IMR-90 (cell line): ENCODE measurements at regions not wholly inside any gene's neighbourhood (a gene's known extent, or its start where the extent isn't known, plus 50 kb on each side); places are given as distances from the start of the nearest gene placed in this dataset.

ENCODE experiments used
- ATAC-seq: fragments of 200-7000 bp; cut with Tn5 transposase; 2 replicates; pipeline ENCODE4 v1.9.1; 2020; ENCODE audit warnings: low read depth, mild to moderate bottlenecking, moderate library complexity
- BruUV-seq: library from RNA; stranded (reverse); fragments of 400-500 nt; replicated peaks from 2 replicates; lab custom pipeline; 2021; lab: Mats Ljungman, UMichigan
- CTCF ChIA-PET: fragments of 300-600 bp; formaldehyde crosslinking; extraction: SDS; loops from one replicate; lab custom pipeline; 2021; ENCODE audit warnings: antibody characterized with exemption; lab: Yijun Ruan, JAX
- POLR2A ChIA-PET: fragments of 300-600 bp; sonication (Branson Sonifier 250); formaldehyde crosslinking; loops from one replicate; lab custom pipeline; 2022; ENCODE audit warnings: antibody characterized with exemption; ENCODE audit not compliant: unreplicated experiment; lab: Charles Lee
- DNase-seq: peaks from one replicate; pipeline ENCODE4 v3.0.0; 2013
- H2AFZ ChIP-seq: replicated peaks from 2 replicates; pipeline ENCODE3; 2013; ENCODE audit warnings: low read length, mild to moderate bottlenecking; ENCODE audit not compliant: poor library complexity
- H2AK5ac ChIP-seq: 2 replicates; pipeline ENCODE4 v1.6.1; 2013; ENCODE audit warnings: low read depth, low read length, inconsistent platforms
- H2AK9ac ChIP-seq: replicated peaks from 2 replicates; pipeline ENCODE3; 2013; ENCODE audit warnings: mild to moderate bottlenecking, low read depth, low read length, moderate library complexity; ENCODE audit not compliant: poor library complexity
- H2BK120ac ChIP-seq: 2 replicates; pipeline ENCODE4 v1.6.1; 2013; ENCODE audit warnings: low read depth, low read length, inconsistent platforms
- H2BK15ac ChIP-seq: 3 replicates; pipeline ENCODE4 v1.6.1; 2013; ENCODE audit warnings: low read depth, low read length, inconsistent platforms
- H2BK20ac ChIP-seq: 2 replicates; pipeline ENCODE4 v1.6.1; 2013; ENCODE audit warnings: low read depth, mild to moderate bottlenecking, inconsistent platforms, low read length, moderate library complexity
- H2BK5ac ChIP-seq: 2 replicates; pipeline ENCODE4 v1.6.1; 2013; ENCODE audit warnings: mild to moderate bottlenecking, low read depth, low read length, inconsistent platforms; ENCODE audit not compliant: poor library complexity, severe bottlenecking
- H3K14ac ChIP-seq: replicated peaks from 2 replicates; pipeline ENCODE4 v1.6.1; 2013; ENCODE audit warnings: low read depth, low read length, inconsistent platforms
- H3K18ac ChIP-seq: 2 replicates; pipeline ENCODE4 v1.6.1; 2013; ENCODE audit warnings: low read depth, low read length, control low read depth
- H3K23ac ChIP-seq: 2 replicates; pipeline ENCODE4 v1.6.1; 2013; ENCODE audit warnings: low read depth, low read length, inconsistent platforms
- H3K27ac ChIP-seq: 2 replicates; pipeline ENCODE4 v1.5.1; 2013; ENCODE audit warnings: mild to moderate bottlenecking, control low read depth, low read length; ENCODE audit not compliant: insufficient read depth
- H3K27me3 ChIP-seq: 2 replicates; pipeline ENCODE4 v1.6.1; 2013; ENCODE audit warnings: low read length; ENCODE audit not compliant: control insufficient read depth, insufficient read depth
- H3K36me3 ChIP-seq: 2 replicates; pipeline ENCODE4 v1.6.1; 2013; ENCODE audit warnings: low read length, mixed read lengths; ENCODE audit not compliant: control insufficient read depth, insufficient read depth
- H3K4ac ChIP-seq: 2 replicates; pipeline ENCODE4 v1.6.1; 2013; ENCODE audit warnings: low read depth, low read length, inconsistent platforms
- H3K4me1 ChIP-seq: 2 replicates; pipeline ENCODE4 v1.6.1; 2013; ENCODE audit warnings: low read length, mixed read lengths; ENCODE audit not compliant: control insufficient read depth, insufficient read depth
- H3K4me2 ChIP-seq: 2 replicates; pipeline ENCODE4 v1.6.1; 2013; ENCODE audit warnings: low read depth, mild to moderate bottlenecking, control low read depth, low read length, moderate library complexity
- H3K4me3 ChIP-seq: 2 replicates; pipeline ENCODE4 v1.5.1; 2013; ENCODE audit warnings: low read depth, mild to moderate bottlenecking, control low read depth, low read length, moderate library complexity; ENCODE audit not compliant: insufficient read depth
- H3K56ac ChIP-seq: 2 replicates; pipeline ENCODE4 v1.6.1; 2013; ENCODE audit warnings: low read length, inconsistent platforms; ENCODE audit not compliant: insufficient read depth; ENCODE audit errors: extremely low read depth
- H3K79me1 ChIP-seq, 2 experiments: 2 replicates each; pipeline ENCODE4 v1.6.1; 2013; ENCODE audit warnings: low read length in 2 of 2, inconsistent platforms in 1 of 2, low read depth in 1 of 2
- H3K9ac ChIP-seq: 2 replicates; pipeline ENCODE4 v1.6.1; 2013; ENCODE audit warnings: low read depth, low read length, control low read depth
- H3K9me1 ChIP-seq: 2 replicates; pipeline ENCODE4 v1.6.1; 2013; ENCODE audit warnings: low read length, inconsistent platforms; ENCODE audit not compliant: insufficient read depth
- H3K9me3 ChIP-seq: 2 replicates; pipeline ENCODE4 v1.6.1; 2013; ENCODE audit warnings: low read length; ENCODE audit not compliant: control insufficient read depth, insufficient read depth
- H4K20me1 ChIP-seq: 2 replicates; pipeline ENCODE4 v1.6.1; 2013; ENCODE audit warnings: low read length, inconsistent platforms; ENCODE audit not compliant: insufficient read depth
- H4K5ac ChIP-seq: 2 replicates; pipeline ENCODE4 v1.6.1; 2013; ENCODE audit warnings: mild to moderate bottlenecking, low read depth, low read length, control low read depth
- H4K8ac ChIP-seq, 2 experiments: 2 replicates each; pipeline ENCODE4 v1.6.1; 2013; ENCODE audit warnings: low read depth in 2 of 2, low read length in 2 of 2, control low read depth in 1 of 2, inconsistent platforms in 1 of 2
- H4K91ac ChIP-seq: 2 replicates; pipeline ENCODE4 v1.6.1; 2013; ENCODE audit warnings: low read depth, low read length, inconsistent platforms; ENCODE audit not compliant: insufficient read depth
- BHLHE40 ChIP-seq: fragments of 150-350 bp; IDR thresholded peaks from 2 replicates; pipeline ENCODE4 v1.6.1; 2016; ENCODE audit warnings: mild to moderate bottlenecking, low read depth, low read length
- CHD1 ChIP-seq: IDR thresholded peaks from 2 replicates; pipeline ENCODE4 v1.6.1; 2012; ENCODE audit warnings: low read depth, low read length, improper control_type of control experiment
- FOS ChIP-seq: fragments of 150-350 bp; IDR thresholded peaks from 2 replicates; pipeline ENCODE4 v1.6.1; 2016; ENCODE audit warnings: low read depth, low read length
- MAFK ChIP-seq: IDR thresholded peaks from 2 replicates; pipeline ENCODE4 v1.6.1; 2012; ENCODE audit warnings: low read depth, low read length, improper control_type of control experiment
- POLR2A ChIP-seq: IDR thresholded peaks from 2 replicates; pipeline ENCODE4 v1.6.1; 2012; ENCODE audit warnings: mild to moderate bottlenecking, low read depth, low read length
- RAD21 ChIP-seq: IDR thresholded peaks from 2 replicates; pipeline ENCODE4 v1.6.1; 2012; ENCODE audit warnings: low read length, improper control_type of control experiment
- RFX5 ChIP-seq: IDR thresholded peaks from 2 replicates; pipeline ENCODE4 v1.8.0; 2012; ENCODE audit warnings: low read depth, mild to moderate bottlenecking, low read length, moderate library complexity
- SMC3 ChIP-seq: fragments of 150-350 bp; IDR thresholded peaks from 2 replicates; pipeline ENCODE4 v1.6.1; 2016; ENCODE audit warnings: low read depth, mild to moderate bottlenecking, antibody characterized with exemption, low read length, moderate library complexity
- WGBS, 2 experiments: methylation state at CpG; one replicate each; pipeline versions ENCODE4 v1.1.5 to v1.1.7; 2013; ENCODE audit warnings: missing lambda C conversion rate in 2 of 2; ENCODE audit not compliant: insufficient read length in 1 of 2; ENCODE audit errors: extremely low coverage in 2 of 2; 5-methylcytosine and 5-hydroxymethylcytosine counted together
- dilution Hi-C: fragments of 300-500 bp; cut with HindIII; formaldehyde crosslinking; loops from one replicate; pipeline ENCODE4 v1.14.3; 2018; ENCODE audit warnings: low sequenced_read_pairs; ENCODE audit not compliant: unreplicated experiment
- in situ Hi-C: fragments of 300-500 bp; cut with MboI; formaldehyde crosslinking; loops from 3 replicates; pipeline ENCODE4 v1.14.3; 2019; ENCODE audit warnings: low sequenced_read_pairs, inconsistent platforms, mixed read lengths
- intact Hi-C: fragments of 100-400 bp; cut with micrococcal nuclease; formaldehyde crosslinking; loops from 2 replicates; pipeline ENCODE4 v1.10.0; 2022
- TF ChIP-seq, protein P1 (sequence below): conservative IDR thresholded peaks from 2 replicates; pipeline ENCODE4 v1.5.1; 2012; ENCODE audit warnings: mild to moderate bottlenecking, low read depth, low read length, improper control_type of control experiment
- TF ChIP-seq, protein P2 (sequence below): fragments of 150-350 bp; IDR thresholded peaks from 2 replicates; pipeline ENCODE4 v1.6.1; 2016; ENCODE audit warnings: low read depth, mild to moderate bottlenecking, low read length, moderate library complexity, borderline replicate concordance

DNA sequence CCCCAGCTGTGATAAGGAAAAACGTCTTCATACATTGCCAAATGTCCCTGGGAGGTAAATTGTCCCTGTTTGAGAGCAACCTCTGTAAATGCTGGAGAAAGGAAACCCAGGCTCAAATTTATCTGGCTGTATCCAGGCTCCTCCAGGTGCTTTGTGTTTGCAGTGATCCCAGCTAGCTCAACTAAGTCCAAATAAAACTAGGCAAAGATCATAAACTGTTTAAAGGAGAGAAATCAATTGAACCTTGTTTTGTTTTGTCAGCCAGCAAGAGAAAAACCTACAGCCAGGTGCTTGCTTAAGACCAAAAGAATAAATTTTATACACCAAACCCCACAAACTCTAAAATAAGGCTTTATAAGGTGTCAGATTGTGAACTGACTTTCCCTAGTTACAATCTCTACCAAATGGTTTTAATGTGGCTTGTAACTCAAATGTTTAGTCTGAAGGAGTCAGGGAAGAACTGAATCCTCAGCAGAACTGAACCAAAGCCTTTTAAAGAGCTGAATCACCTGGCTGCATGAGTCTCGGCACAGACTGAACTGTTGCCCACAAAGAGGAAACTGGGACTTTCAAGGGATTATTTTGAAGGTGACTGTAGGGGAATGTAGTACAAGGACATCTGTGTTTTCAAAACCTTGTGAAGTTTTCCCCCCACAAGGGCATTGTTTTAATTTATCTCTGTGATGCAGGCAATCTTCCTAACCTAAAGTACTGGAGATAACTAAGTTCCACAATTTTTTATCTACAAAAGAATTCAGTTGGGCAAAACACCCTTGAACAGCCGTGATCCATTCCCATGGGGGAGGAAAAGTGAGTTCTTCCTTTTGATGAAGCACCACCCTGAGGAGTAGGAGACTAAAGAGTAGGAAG is 201.7 kb upstream of the TARS1 start:
- no peaks in the 10 kb centered on the region for H3K9me3 ChIP-seq
- no peak overlapping the region for H2AFZ ChIP-seq
- no peak overlapping the region for H2BK20ac ChIP-seq
- H4K8ac ChIP-seq = no peak overlapping the region
- H3K18ac ChIP-seq = no peak overlapping the region
- H2BK120ac ChIP-seq = no peak overlapping the region
- H3K56ac ChIP-seq = no peak overlapping the region
- 80% methylated on average over 1 of the region's 3 CpGs; no CpG with 5 or more reads in 1 of the 2 experiments for WGBS, 2 experiments
- ChIA-PET CTCF (no interaction called here), POLR2A (no interaction called here)
- H3K14ac ChIP-seq = no peak overlapping the region
- no peaks in the 10 kb centered on the region for H4K20me1 ChIP-seq
- no peak overlapping the region for H4K5ac ChIP-seq
- dilution Hi-C loops = no loop called here
- no peak overlapping the region for H3K27ac ChIP-seq
- no peaks in the 10 kb centered on the region for H3K36me3 ChIP-seq
- intact Hi-C loops = no loop called here
- H3K9ac ChIP-seq = no peak overlapping the region
- BruUV-seq = no TSS peak
- no peak overlapping the region for H4K91ac ChIP-seq
- no peak overlapping the region for H3K4me2 ChIP-seq
- no peak overlapping the region for H3K23ac ChIP-seq
- no peaks in the 10 kb centered on the region for H3K9me1 ChIP-seq
- H2AK5ac ChIP-seq = no peak overlapping the region
- no peak overlapping the region for H3K4me3 ChIP-seq
- no peak overlapping the region for H3K4ac ChIP-seq
- TF ChIP-seq BHLHE40 = no peak
- TF ChIP-seq, protein P1, sequence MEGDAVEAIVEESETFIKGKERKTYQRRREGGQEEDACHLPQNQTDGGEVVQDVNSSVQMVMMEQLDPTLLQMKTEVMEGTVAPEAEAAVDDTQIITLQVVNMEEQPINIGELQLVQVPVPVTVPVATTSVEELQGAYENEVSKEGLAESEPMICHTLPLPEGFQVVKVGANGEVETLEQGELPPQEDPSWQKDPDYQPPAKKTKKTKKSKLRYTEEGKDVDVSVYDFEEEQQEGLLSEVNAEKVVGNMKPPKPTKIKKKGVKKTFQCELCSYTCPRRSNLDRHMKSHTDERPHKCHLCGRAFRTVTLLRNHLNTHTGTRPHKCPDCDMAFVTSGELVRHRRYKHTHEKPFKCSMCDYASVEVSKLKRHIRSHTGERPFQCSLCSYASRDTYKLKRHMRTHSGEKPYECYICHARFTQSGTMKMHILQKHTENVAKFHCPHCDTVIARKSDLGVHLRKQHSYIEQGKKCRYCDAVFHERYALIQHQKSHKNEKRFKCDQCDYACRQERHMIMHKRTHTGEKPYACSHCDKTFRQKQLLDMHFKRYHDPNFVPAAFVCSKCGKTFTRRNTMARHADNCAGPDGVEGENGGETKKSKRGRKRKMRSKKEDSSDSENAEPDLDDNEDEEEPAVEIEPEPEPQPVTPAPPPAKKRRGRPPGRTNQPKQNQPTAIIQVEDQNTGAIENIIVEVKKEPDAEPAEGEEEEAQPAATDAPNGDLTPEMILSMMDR = no peak
- TF ChIP-seq FOS = no peak
- TF ChIP-seq, protein P2, sequence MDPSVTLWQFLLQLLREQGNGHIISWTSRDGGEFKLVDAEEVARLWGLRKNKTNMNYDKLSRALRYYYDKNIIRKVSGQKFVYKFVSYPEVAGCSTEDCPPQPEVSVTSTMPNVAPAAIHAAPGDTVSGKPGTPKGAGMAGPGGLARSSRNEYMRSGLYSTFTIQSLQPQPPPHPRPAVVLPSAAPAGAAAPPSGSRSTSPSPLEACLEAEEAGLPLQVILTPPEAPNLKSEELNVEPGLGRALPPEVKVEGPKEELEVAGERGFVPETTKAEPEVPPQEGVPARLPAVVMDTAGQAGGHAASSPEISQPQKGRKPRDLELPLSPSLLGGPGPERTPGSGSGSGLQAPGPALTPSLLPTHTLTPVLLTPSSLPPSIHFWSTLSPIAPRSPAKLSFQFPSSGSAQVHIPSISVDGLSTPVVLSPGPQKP = no peak
- TF ChIP-seq MAFK = no peak
- TF ChIP-seq RAD21 = no peak
- no peak for TF ChIP-seq SMC3
- no peak for TF ChIP-seq CHD1
- TF ChIP-seq POLR2A = no peak
- TF ChIP-seq RFX5 = no peak
- H2BK5ac ChIP-seq = no peak overlapping the region
- no peaks in the 10 kb centered on the region; the same call in 1 of the 2 replicates for H3K4me1 ChIP-seq
- H3K27me3 ChIP-seq = no peaks in the 10 kb centered on the region
- no peaks in the 10 kb centered on the region for H3K79me1 ChIP-seq
- H2BK15ac ChIP-seq = no peak overlapping the region
- no peak overlapping the region for H2AK9ac ChIP-seq
- in situ Hi-C loops = no loop called here
- ATAC-seq (no peak), DNase-seq (no peak)
